ENCODE measurements at regions not wholly inside any gene's neighbourhood (a gene's known extent, or its start where the extent isn't known, plus 50 kb on each side); places are given as distances from the start of the nearest gene placed in this dataset.

DNA sequence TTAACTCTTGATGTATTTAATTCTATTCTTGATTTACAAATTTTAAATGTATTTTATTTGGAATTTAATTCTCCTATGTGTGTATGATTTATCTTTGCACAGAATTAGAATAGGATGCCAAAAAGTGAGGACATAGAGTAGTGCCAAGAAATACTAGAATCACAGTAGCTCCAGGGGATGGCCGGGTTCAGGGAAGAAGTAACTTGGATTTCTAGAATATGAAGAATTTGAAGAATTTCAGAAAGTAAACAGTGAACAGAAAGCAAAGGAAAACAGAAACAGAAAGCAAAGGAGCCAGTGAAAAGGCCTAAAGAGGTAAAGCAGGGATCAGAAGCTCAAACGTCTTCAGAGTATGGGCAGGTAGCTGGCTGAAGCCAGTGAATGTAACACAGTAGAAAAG, 1187.6 kb downstream of the RPA4 start:
- TF ChIP-seq EP300 (IDR thresholded peaks at IDR 0.05; ENCODE audit: borderline replicate concordance) (no peak), YY1 (IDR thresholded peaks at IDR 0.05; ENCODE audit: low read depth) (no peak), ZBTB7A (IDR thresholded peaks at IDR 0.05; ENCODE audit: low read depth) (no peak), CEBPB (IDR thresholded peaks at IDR 0.05) (no peak), RAD21 (IDR thresholded peaks at IDR 0.05; ENCODE audit: low read depth) (no peak)
- TF ChIP-seq, protein P1, sequence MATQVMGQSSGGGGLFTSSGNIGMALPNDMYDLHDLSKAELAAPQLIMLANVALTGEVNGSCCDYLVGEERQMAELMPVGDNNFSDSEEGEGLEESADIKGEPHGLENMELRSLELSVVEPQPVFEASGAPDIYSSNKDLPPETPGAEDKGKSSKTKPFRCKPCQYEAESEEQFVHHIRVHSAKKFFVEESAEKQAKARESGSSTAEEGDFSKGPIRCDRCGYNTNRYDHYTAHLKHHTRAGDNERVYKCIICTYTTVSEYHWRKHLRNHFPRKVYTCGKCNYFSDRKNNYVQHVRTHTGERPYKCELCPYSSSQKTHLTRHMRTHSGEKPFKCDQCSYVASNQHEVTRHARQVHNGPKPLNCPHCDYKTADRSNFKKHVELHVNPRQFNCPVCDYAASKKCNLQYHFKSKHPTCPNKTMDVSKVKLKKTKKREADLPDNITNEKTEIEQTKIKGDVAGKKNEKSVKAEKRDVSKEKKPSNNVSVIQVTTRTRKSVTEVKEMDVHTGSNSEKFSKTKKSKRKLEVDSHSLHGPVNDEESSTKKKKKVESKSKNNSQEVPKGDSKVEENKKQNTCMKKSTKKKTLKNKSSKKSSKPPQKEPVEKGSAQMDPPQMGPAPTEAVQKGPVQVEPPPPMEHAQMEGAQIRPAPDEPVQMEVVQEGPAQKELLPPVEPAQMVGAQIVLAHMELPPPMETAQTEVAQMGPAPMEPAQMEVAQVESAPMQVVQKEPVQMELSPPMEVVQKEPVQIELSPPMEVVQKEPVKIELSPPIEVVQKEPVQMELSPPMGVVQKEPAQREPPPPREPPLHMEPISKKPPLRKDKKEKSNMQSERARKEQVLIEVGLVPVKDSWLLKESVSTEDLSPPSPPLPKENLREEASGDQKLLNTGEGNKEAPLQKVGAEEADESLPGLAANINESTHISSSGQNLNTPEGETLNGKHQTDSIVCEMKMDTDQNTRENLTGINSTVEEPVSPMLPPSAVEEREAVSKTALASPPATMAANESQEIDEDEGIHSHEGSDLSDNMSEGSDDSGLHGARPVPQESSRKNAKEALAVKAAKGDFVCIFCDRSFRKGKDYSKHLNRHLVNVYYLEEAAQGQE (IDR thresholded peaks at IDR 0.05; ENCODE audit: low read depth), result no peak

Data from Ishikawa (cell line).